ENCODE measurements at regions not wholly inside any gene's neighbourhood (a gene's known extent, or its start where the extent isn't known, plus 50 kb on each side); places are given as distances from the start of the nearest gene placed in this dataset.

- POLR2A ChIA-PET: no interaction called here
- RAD21 ChIA-PET (ENCODE audit: low non-redundant PET in 1 of 2, low total read pairs in 2 of 2, uncharacterized antibody in 2 of 2, unreplicated experiment in 2 of 2): no interaction called here
- no peak for DNase-seq (ENCODE audit: low read depth, low spot score)
- Histone ChIP-seq H3K4me1 (ENCODE audit: control insufficient read depth in 1 of 2, insufficient read depth in 2 of 2, low read length in 2 of 2) (no peaks in the 10 kb centered on the region), H3K9me2 (ENCODE audit: insufficient read depth) (no peaks in the 10 kb centered on the region), H2AFZ (ENCODE audit: low read depth, low read length, poor library complexity, severe bottlenecking) (no peak overlapping the region), H4K20me1 (ENCODE audit: insufficient read depth) (no peaks in the 10 kb centered on the region), H3K9me3 (ENCODE audit: control insufficient read depth in 1 of 2, insufficient read depth in 1 of 2, low read depth in 1 of 2, low read length in 2 of 2) (no peaks in the 10 kb centered on the region), H3K4me2 (ENCODE audit: low read length) (no peak overlapping the region), H3K9ac (ENCODE audit: low read length) (no peak overlapping the region), H3K79me2 (ENCODE audit: insufficient read depth, low read length) (no peaks in the 10 kb centered on the region), H3K36me3 (ENCODE audit: control insufficient read depth in 1 of 2, insufficient read depth in 2 of 2, low read length in 2 of 2) (no peaks in the 10 kb centered on the region), H3K4me3 (replicated peaks in 1 of 2; ENCODE audit: low read depth in 1 of 2, low read length in 2 of 2) (no peak overlapping the region), H3K27me3 (ENCODE audit: insufficient read depth, low read length) (no peaks in the 10 kb centered on the region), H3K27ac (ENCODE audit: low read depth, low read length) (no peak overlapping the region)
- BruUV-seq (replicated peaks): no TSS peak
- intact Hi-C loops (cut with micrococcal nuclease): no loop called here
- CTCF ChIA-PET: no interaction called here
- TF ChIP-seq EZH2 (IDR thresholded peaks at IDR 0.05) (no peak), POLR2A (IDR thresholded peaks at IDR 0.05; ENCODE audit: borderline replicate concordance, extremely low read depth, insufficient read depth, insufficient read length) (no peak), ZNF274 (IDR thresholded peaks at IDR 0.05; ENCODE audit: low read depth, low read length) (no peak), REST (IDR thresholded peaks at IDR 0.05; ENCODE audit: low read depth) (no peak), RAD21 (IDR thresholded peaks at IDR 0.05; ENCODE audit: low read depth) (no peak), ELF1 (IDR thresholded peaks at IDR 0.05; ENCODE audit: borderline replicate concordance, low read depth) (no peak), POLR2AphosphoS5 (IDR thresholded peaks at IDR 0.05; ENCODE audit: low read depth, low read length) (no peak), SRF (IDR thresholded peaks at IDR 0.05; ENCODE audit: low read depth) (no peak), EGR1 (IDR thresholded peaks at IDR 0.05; ENCODE audit: low read depth) (no peak), CTCF (IDR thresholded peaks at IDR 0.05 in 2 of 3, conservative IDR thresholded peaks at IDR 0.05 in 1 of 3; ENCODE audit: borderline replicate concordance in 1 of 3, insufficient read depth in 1 of 3, low read depth in 2 of 3, low read length in 2 of 3) (no peak), ZBTB33 (IDR thresholded peaks at IDR 0.05; ENCODE audit: extremely low read depth, insufficient replicate concordance, low read length) (no peak), MAX (IDR thresholded peaks at IDR 0.05) (no peak), ZFX (IDR thresholded peaks at IDR 0.05) (no peak), CEBPB (IDR thresholded peaks at IDR 0.05; ENCODE audit: low read depth) (no peak), SP1 (IDR thresholded peaks at IDR 0.05; ENCODE audit: low read depth) (no peak), ATF3 (IDR thresholded peaks at IDR 0.05) (no peak)
- ATAC-seq: no peak
These were observed 182.5 kb upstream of the FBXL17 start for GRCh38 chr5:108564441-108564840.
